PFSK-1 (cell line): ENCODE measurements at regions not wholly inside any gene's neighbourhood (a gene's known extent, or its start where the extent isn't known, plus 50 kb on each side); places are given as distances from the start of the nearest gene placed in this dataset.

Experiments used
- FOXP2 ChIP-seq: optimal IDR thresholded peaks from 2 replicates; pipeline ENCODE3; 2011; ENCODE audit warnings: borderline replicate concordance, control low read depth, inconsistent platforms; ENCODE audit not compliant: insufficient read depth; ENCODE audit errors: extremely low read length, extremely low read depth
- POLR2AphosphoS5 ChIP-seq: IDR thresholded peaks from 2 replicates; pipeline ENCODE4 v1.6.1; 2012; ENCODE audit warnings: low read depth, mild to moderate bottlenecking, control low read depth, low read length, moderate library complexity
- SIN3A ChIP-seq: IDR thresholded peaks from 2 replicates; pipeline ENCODE4 v1.6.1; 2012; ENCODE audit warnings: mild to moderate bottlenecking, low read length, moderate library complexity, borderline replicate concordance; ENCODE audit not compliant: insufficient read depth
- TAF1 ChIP-seq: IDR thresholded peaks from 2 replicates; pipeline ENCODE4 v1.6.1; 2012; ENCODE audit warnings: low read length, control low read depth, borderline replicate concordance; ENCODE audit not compliant: insufficient read depth
- TF ChIP-seq, protein P1 (sequence below), 2 experiments: IDR thresholded peaks; 2 replicates each; pipeline versions ENCODE4 v1.6.1 to v1.8.0; 2011 to 2012; ENCODE audit warnings: low read depth in 2 of 2, low read length in 2 of 2, control low read depth in 1 of 2, inconsistent platforms in 1 of 2, mild to moderate bottlenecking in 1 of 2, moderate library complexity in 1 of 2; ENCODE audit not compliant: insufficient read depth in 1 of 2

DNA sequence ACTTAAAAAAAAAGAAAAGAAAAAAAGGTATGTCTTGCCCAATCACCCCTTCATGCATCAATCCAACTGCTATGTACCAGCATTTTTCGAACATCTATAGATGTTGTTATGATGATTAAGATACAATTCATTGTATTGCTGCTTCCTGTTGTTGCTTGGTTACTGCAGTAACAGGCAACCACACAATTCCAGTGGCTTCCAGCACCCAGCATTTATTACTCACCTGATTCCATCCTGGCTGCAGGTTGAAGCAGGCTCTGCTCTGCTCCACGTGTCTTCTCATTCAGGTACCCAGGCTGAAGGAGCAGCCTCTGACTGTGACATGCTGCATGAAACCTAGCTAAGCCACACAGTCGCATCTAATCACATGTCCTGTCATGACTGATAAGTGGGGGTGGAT, 196.9 kb downstream of the INO80D start:
- TF ChIP-seq FOXP2: no peak

DNA sequence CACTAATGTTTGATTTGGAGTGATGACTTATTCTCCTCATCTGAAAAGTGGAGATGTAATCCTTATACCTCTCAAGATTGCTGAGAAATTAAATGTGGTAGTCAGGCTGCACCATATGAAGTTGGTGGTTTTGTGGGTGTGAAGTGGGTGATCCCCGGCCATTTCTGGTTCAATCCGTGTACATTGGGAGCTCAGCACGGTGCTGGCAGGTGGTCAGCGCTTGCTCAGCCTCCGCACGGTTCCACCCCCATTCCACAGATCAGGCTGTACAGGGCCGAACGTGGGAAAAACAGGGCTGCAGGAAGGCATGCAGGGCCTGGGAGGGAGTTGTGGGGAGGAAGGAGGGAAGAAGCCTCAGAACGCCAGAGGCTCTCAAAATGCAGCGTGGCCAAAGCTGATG, 198.3 kb downstream of the INO80D start:
- no peak for TF ChIP-seq SIN3A
- TF ChIP-seq, protein P1, sequence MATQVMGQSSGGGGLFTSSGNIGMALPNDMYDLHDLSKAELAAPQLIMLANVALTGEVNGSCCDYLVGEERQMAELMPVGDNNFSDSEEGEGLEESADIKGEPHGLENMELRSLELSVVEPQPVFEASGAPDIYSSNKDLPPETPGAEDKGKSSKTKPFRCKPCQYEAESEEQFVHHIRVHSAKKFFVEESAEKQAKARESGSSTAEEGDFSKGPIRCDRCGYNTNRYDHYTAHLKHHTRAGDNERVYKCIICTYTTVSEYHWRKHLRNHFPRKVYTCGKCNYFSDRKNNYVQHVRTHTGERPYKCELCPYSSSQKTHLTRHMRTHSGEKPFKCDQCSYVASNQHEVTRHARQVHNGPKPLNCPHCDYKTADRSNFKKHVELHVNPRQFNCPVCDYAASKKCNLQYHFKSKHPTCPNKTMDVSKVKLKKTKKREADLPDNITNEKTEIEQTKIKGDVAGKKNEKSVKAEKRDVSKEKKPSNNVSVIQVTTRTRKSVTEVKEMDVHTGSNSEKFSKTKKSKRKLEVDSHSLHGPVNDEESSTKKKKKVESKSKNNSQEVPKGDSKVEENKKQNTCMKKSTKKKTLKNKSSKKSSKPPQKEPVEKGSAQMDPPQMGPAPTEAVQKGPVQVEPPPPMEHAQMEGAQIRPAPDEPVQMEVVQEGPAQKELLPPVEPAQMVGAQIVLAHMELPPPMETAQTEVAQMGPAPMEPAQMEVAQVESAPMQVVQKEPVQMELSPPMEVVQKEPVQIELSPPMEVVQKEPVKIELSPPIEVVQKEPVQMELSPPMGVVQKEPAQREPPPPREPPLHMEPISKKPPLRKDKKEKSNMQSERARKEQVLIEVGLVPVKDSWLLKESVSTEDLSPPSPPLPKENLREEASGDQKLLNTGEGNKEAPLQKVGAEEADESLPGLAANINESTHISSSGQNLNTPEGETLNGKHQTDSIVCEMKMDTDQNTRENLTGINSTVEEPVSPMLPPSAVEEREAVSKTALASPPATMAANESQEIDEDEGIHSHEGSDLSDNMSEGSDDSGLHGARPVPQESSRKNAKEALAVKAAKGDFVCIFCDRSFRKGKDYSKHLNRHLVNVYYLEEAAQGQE (IDR thresholded peaks at IDR 0.05; ENCODE audit: insufficient read depth in 1 of 2, low read depth in 2 of 2, low read length in 2 of 2): no peak

DNA sequence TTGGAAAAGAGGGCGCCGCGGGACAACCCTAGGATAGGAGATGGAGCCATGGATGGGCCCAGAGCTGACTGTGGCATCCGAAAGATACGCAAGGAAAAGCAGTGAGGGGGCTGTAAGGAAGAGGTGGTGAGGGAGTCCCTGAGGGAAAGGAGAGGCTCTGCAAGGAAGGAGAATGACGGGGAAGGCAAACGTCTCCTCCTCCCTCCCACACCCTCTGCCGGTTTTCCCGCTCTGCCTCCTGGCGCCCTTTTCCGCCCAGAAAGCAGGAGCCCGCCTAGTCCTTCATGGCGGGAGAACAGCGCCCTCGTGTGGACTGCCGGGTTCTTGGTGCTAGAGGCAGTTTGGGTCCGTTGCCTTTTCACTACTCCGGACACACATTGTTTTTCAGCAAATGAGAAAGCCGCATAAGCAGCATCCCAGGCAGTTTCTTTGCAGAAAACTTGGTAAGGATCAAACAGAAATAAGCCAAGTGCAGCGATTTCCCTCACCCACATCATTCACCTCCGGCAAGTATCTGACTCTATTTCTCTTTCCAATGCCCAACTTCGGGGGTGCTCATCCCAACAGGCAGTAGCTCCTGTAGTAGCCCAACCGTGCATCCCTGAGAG, 200.4 kb downstream of the INO80D start:
- no peak for TF ChIP-seq POLR2AphosphoS5
- TF ChIP-seq FOXP2: no peak
- TF ChIP-seq, protein P1 (IDR thresholded peaks at IDR 0.05; ENCODE audit: insufficient read depth in 1 of 2, low read depth in 2 of 2, low read length in 2 of 2): no peak
- no peak for TF ChIP-seq SIN3A
- no peak for TF ChIP-seq TAF1

DNA sequence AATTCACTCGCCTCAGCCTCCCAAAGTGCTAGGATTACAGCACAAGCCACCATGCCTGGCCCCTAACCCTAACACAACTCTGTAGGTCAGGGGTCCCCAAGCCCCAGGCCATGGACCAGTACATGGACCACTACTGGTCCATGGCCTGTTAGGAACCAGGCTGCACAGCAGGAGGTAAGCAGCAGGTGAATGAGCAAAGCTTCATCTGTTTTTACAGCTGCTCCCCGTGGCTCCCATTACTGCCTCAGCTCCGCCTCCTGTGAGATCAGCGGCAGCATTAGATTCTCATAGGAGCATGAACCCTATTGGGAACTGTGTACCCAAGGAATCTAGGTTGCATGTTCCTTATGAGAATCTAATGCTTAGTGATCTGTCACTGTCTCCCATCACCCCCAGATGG, 201.7 kb downstream of the NRP2 start:
- TF ChIP-seq SIN3A (no peak), TAF1 (no peak), POLR2AphosphoS5 (no peak), FOXP2 (no peak)
- TF ChIP-seq, protein P1 (IDR thresholded peaks at IDR 0.05; ENCODE audit: insufficient read depth in 1 of 2, low read depth in 2 of 2, low read length in 2 of 2): no peak

DNA sequence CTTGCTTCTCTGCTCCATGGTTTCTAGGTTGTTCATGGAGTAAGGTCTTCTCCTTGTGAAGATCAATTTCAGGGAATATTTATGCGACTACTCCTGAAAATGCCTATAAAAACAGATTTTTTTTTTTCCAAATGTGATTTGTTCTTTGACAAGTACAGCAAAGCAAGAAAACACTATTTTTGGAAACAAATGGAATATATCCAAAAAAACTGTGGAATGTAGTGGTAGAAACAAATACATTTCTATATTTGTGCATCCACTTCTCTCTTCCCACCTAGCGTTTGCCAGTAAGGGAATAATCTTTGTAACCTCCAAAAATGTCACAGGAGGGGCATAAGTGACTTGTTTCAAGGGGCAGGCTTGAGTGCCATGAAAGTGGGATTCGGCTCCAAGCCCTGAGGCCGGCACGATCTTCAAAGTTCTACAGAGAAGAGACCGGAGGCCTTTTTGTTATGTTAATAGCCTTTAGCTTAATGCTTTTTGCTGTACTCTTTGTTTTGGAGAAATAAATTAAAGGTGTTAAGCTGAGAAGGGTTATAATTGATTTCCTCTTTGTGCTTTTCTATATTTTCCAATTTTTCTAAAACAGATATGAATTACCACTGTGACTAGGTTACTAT, 200.6 kb downstream of the NRP2 start:
- no peak for TF ChIP-seq POLR2AphosphoS5
- TF ChIP-seq SIN3A: no peak
- TF ChIP-seq FOXP2: no peak
- TF ChIP-seq TAF1: no peak
- TF ChIP-seq, protein P1 (IDR thresholded peaks at IDR 0.05; ENCODE audit: insufficient read depth in 1 of 2, low read depth in 2 of 2, low read length in 2 of 2): no peak
